GM19351 (cell line): ENCODE measurements at regions not wholly inside any gene's neighbourhood (a gene's known extent, or its start where the extent isn't known, plus 50 kb on each side); places are given as distances from the start of the nearest gene placed in this dataset.
"Not testable (repeated sequence)": the region's sequence is repeated elsewhere in the genome, so short reads cannot be mapped to it uniquely, and the experiment has no call there.

Source experiments
- ATAC-seq: cut with Tn5 transposase; IDR thresholded peaks from one replicate; pipeline ENCODE4 v1.9.1; 2021; ENCODE audit warnings: mild to moderate bottlenecking, moderate library complexity; ENCODE audit not compliant: unreplicated experiment

- ATAC-seq: no peak
Measured at GRCh38 chr6:167688123-167688522, 138.6 kb upstream of the AFDN start.

- no peak for ATAC-seq
Measured at GRCh38 chr6:167689278-167689677, 137.4 kb upstream of the AFDN start.

DNA sequence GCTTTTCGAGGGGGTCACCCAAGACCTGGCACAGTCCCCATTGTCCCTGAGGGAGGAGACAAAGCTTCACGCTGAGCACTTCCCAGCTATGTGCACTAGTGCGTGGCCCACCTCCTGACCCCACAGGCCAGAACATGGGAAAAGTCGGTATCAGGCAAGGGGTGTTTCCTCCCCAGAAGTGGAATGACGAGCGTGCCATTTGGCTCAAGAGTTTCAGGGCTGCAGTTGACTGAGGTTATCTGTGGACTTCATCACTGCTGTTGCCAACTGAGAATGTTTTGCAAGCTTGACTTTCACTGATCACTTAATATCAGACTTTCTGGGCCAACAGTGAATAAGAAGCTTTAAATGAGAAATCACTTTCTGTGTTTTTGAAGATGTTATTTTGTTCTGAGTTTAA is 137.0 kb upstream of the AFDN start:
- no peak for ATAC-seq

DNA sequence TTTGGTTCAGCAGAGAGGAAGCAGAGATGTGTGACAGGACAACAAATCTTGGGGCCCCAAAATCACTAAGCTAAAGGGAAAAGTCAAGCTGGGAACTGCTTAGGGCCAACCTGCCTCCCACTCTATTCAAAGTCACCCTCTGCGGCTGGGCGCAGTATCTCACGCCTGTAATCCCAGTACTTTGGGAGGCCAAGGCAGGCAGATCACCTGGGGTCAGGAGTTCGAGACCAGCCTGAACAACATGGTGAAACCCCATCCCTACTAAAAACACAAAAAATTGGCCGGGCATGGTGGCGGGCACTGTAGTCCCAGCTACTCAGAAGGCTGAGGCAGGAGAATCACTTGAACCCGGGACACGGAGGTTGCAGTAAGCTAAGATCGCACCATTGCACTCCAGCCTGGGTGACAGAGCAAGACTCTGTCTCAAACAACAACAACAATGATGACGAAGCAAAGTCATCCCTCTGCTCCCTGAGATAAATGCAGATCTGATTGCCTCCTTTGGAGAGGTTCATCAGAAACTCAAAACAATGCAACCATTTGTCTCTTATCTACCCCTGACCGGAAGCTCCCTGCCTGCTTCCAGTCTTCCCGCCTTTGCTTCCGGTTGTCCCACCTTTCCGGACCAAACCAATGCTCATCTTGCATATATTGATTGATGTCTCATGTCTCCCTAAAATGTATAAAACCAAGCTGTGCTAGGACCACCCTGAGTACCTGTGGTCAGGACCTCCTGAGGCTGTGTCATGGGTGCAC is 136.4 kb upstream of the AFDN start:
- not testable (repeated sequence) for ATAC-seq

- ATAC-seq: no peak
Measured at GRCh38 chr6:167690931-167691330, 135.8 kb upstream of the AFDN start.

DNA sequence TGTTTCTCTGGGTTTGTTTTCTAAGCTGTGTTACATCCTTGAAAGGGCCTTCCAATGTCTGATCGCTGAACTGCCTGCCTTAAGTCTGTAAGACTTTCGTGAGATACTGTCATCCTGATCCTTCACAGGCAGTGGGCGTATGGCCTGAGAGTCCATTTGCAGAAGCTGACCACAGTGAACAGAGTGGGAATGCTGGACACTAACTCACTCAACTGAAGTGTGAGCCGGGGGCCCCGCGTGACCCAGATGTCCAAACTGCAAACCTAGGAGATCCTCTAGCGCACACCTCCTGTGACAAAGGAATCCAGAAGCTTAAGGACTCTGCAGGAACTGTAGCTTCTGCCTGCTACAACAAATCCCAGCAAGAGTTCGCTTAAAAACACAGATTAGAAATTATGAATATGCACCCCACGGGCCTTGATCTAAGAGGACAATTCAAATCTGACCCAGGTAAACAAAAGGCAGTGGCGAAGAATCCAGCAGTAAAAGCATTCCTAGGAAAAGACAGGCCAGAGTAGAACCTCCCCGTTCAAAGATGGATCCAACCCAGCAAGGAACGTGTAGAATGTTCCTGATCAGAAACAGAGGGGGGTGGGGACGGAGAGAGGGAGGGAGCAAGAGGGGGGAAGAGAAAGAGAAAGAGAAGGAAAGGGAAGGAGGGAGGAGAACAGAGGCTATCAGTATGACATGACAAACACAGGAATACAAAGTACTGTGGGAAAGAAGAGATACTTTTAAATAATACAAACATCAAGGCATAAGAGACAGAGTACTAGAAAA is 135.0 kb upstream of the AFDN start:
- no peak for ATAC-seq

GRCh38 chr6:167693478-167693877 is 133.2 kb upstream of the AFDN start:
- ATAC-seq: not testable (repeated sequence)

DNA sequence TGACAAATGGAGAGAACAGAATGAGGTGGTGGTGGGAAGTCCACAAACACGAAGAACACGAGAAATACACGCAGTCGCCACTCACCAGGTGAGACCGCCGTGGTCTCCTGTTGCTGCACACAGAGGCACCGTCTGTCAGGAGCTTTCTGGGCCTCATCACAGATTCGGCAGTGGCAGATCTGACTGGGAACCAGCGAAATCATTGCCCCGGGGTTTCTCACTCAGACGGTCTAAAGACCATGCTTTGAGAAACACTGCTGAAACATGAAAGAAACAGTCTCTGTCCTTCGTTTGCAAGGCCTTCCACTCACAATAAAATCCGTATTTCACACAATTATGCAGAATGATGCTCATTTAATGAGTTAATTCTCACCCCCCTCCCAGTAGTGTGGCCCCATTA is 130.9 kb upstream of the AFDN start:
- no peak for ATAC-seq

DNA sequence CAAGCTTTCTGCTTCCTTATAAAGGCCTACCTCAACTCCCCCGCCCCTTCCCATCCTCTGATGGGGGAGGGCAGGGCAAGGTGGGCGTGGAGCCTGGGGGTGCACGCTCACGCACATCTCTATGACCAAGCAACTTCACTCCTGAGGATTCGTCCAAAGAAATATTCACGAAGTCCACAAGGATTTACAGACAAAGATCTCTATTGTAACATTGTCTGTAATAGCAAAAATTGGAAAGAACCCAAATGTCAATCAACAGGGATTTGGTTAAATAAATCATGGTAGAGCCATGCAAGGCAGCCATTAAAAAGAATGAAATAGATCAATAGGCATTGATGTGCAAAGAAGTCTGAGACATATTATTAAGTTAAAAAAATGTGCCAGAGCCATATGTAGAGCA is 130.4 kb upstream of the AFDN start:
- no peak for ATAC-seq

DNA sequence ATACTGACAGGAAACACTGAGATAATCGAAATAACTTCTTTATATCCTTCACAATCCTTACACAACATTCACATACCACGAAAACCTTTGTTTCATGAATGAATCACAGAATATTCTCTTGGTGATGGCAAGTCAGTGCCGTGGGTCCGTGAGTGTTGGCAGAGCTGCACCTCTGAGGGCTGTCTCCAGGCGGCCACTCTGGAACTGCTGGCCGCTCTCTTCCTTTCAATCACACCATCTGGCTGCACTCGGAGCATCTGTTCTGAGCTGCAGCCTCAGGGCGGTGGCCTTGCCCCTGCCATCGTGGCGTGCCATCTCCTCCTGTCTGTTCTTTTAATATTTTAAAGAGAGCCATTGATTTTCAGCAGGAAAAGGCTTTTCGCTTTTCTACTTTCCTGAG is 129.4 kb upstream of the AFDN start:
- no peak for ATAC-seq

GRCh38 chr6:167698540-167698939 is 128.2 kb upstream of the AFDN start:
- ATAC-seq: no peak

GRCh38 chr6:167699141-167699931 is 127.4 kb upstream of the AFDN start:
- peak; percentile 91 for ATAC-seq

DNA sequence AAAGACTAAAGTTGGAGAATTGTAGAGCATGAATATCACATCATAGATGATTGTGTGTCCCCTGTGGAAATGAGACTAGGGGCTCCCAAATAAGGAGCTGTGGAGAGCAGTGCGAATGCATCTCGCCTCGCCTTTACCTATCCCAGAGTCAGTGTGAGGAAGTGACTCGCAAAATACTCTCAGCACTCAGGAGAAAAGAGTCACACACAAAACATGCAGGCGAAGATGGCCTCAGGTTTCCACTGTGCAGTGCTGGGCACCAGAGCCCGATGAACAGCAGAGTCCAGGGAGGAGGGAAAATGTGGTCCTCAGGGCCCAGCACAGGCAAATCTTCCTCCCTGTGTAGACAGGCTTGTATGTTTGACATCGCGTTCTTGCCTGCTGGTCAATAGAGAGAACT is 126.5 kb upstream of the AFDN start:
- no peak for ATAC-seq

GRCh38 chr6:167701010-167701409 is 125.7 kb upstream of the AFDN start:
- no peak for ATAC-seq

DNA sequence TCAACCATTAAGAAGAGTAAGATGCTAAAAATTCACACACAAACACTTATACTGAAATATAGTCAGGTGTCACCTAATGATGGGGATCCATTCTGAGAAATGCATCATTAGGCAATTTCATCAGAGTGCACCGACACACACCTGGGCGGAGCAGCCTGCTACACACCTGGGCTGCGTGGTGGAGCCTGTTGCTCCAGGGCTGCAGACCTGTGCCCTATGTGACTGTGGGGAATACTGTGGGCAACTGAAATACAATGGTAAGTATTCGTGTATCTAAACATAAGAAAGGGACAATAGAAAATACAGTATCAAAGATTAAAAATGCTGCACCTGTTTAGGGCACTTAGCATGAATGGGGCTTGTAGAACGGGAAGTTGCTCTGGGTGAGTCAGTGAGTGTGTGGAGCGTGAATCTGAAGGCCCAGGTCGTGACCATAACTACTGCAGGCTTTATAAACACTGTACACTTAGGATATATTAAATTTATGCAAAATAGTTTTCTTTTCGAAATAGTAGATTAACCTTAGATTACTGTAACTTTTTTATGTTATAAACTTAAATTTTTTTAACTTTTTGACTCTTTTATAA is 124.4 kb upstream of the AFDN start:
- no peak for ATAC-seq

GRCh38 chr6:167703347-167703746 is 123.4 kb upstream of the AFDN start:
- no peak for ATAC-seq

GRCh38 chr6:167703781-167704180 is 122.9 kb upstream of the AFDN start:
- ATAC-seq: no peak

DNA sequence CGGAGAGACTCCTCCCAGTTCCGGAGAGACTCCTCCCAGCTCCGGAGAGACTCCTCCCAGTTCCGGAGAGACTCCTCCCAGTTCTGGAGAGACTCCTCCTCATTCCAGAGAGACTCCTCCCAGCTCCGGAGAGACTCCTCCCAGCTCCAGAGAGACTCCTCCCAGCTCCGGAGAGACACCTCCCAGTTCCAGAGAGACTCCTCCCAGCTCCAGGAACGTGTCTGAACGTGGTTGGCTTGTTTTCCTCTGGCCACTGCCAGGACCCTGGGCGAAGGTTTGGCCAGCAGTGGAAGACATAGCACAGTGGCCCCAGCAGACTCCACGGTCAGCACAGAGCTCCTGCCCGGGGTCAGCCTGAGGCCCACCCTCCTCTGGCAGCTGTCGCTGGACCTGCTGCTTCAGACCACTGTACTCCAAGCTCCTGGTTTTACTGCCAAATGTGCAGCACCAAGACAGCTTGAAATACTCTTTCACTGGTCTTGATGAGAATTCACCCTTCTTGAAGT is 122.3 kb upstream of the AFDN start:
- no peak for ATAC-seq

GRCh38 chr6:167705211-167705750 is 121.4 kb upstream of the AFDN start:
- no peak for ATAC-seq

DNA sequence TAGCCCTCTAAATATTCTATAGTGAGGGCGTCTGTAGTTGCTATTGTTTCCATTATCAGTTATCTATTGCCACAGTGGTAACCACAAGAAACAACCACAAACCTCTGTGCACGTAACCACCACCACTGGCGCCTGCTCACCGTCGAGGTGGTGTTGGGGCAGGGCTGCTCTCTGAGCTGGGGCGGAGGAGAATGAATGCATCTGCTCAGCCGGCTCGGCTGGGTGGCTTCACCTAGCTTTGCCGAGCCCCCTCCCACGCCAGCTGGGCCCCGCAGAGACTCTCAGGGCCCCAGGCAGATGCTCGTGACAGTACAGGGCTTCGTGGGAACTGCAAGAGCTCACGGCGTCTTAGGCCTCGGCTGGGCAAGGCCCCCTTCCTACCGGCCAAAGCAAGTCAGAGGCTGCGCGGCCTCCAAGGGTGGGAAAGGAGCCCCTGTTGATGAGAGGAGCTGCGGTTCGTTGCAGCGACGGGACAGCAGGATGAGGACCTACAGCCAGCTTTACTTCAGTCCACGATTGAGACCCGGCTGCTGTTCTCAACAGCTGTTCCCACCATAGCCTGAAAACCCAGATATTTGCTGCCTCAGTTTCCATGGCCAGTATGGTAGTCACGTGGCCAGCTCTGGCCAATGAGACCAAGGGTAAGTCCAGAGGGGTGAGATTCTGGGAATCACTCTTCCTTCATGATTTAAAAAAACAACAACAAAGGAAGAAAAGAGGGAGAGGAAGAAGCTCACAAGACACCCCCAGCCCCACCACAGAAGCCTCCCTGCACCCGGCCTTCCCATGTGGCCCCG is 120.2 kb upstream of the AFDN start:
- peak; percentile 96 for ATAC-seq
